NT2/D1 (cell line): ENCODE measurements at regions not wholly inside any gene's neighbourhood (a gene's known extent, or its start where the extent isn't known, plus 50 kb on each side); places are given as distances from the start of the nearest gene placed in this dataset.
"Not testable (repeated sequence)": the region's sequence is repeated elsewhere in the genome, so short reads cannot be mapped to it uniquely, and the experiment has no call there.

Experiments used
- DNase-seq: peaks from one replicate; pipeline ENCODE4 v3.0.0-alpha.2; 2011; ENCODE audit warnings: low read depth, low spot score
- H3K27me3 ChIP-seq: 2 replicates; pipeline ENCODE4 v1.6.0; 2011; ENCODE audit warnings: mild to moderate bottlenecking; ENCODE audit not compliant: insufficient read length, insufficient read depth
- H3K36me3 ChIP-seq: 2 replicates; pipeline ENCODE4 v1.6.1; 2011; ENCODE audit warnings: mild to moderate bottlenecking, low read length, mixed read lengths; ENCODE audit not compliant: insufficient read depth, insufficient read length
- H3K4me1 ChIP-seq: 2 replicates; pipeline ENCODE4 v1.5.1; 2011; ENCODE audit not compliant: insufficient read depth, insufficient read length
- H3K4me3 ChIP-seq: 2 replicates; pipeline ENCODE4 v1.5.1; 2011; ENCODE audit warnings: low read depth; ENCODE audit not compliant: insufficient read length
- H3K9ac ChIP-seq: 2 replicates; pipeline ENCODE4 v1.6.0; 2011; ENCODE audit warnings: low read depth; ENCODE audit not compliant: insufficient read length
- H3K9me3 ChIP-seq: 2 replicates; pipeline ENCODE4 v1.5.1; 2011; ENCODE audit warnings: mild to moderate bottlenecking, low read length; ENCODE audit not compliant: insufficient read depth
- SUZ12 ChIP-seq: IDR thresholded peaks from 2 replicates; pipeline ENCODE4 v1.6.1; 2011; ENCODE audit not compliant: insufficient read length, insufficient read depth; ENCODE audit errors: extremely low read depth
- YY1 ChIP-seq: IDR thresholded peaks from 2 replicates; pipeline ENCODE4 v1.6.1; 2011; ENCODE audit not compliant: insufficient read length, insufficient read depth
- ZNF274 ChIP-seq: IDR thresholded peaks from 2 replicates; pipeline ENCODE4 v1.6.1; 2011; ENCODE audit warnings: mild to moderate bottlenecking, low read depth, low read length

GRCh38 chr1:208737161-208737560, 493.0 kb upstream of the PLXNA2 start:
- Histone ChIP-seq H3K36me3 (no peaks in the 10 kb centered on the region), H3K9ac (no peak overlapping the region), H3K4me1 (no peaks in the 10 kb centered on the region), H3K4me3 (no peak overlapping the region), H3K9me3 (no peaks in the 10 kb centered on the region), H3K27me3 (no peaks in the 10 kb centered on the region)
- TF ChIP-seq SUZ12 (no peak), ZNF274 (no peak), YY1 (no peak)
- DNase-seq: no peak

GRCh38 chr1:208737922-208738321, 493.7 kb upstream of the PLXNA2 start:
- DNase-seq: no peak
- Histone ChIP-seq H3K27me3 (no peaks in the 10 kb centered on the region), H3K9me3 (no peaks in the 10 kb centered on the region), H3K36me3 (no peaks in the 10 kb centered on the region), H3K4me1 (no peaks in the 10 kb centered on the region), H3K9ac (no peak overlapping the region), H3K4me3 (no peak overlapping the region)
- TF ChIP-seq YY1 (no peak), SUZ12 (no peak), ZNF274 (no peak)

GRCh38 chr1:208739636-208740035, 495.5 kb upstream of the PLXNA2 start:
- not testable (repeated sequence) for H3K36me3 ChIP-seq, DNase-seq, H3K4me3 ChIP-seq, H3K27me3 ChIP-seq, H3K4me1 ChIP-seq, H3K9me3 ChIP-seq, H3K9ac ChIP-seq

GRCh38 chr1:208741296-208741695, 497.1 kb upstream of the PLXNA2 start:
- no peaks in the 10 kb centered on the region for H3K9me3 ChIP-seq
- TF ChIP-seq SUZ12: no peak
- no peak for TF ChIP-seq ZNF274
- no peak for TF ChIP-seq YY1
- H3K36me3 ChIP-seq: no peaks in the 10 kb centered on the region
- H3K4me3 ChIP-seq: no peak overlapping the region
- H3K9ac ChIP-seq: no peak overlapping the region
- no peaks in the 10 kb centered on the region for H3K4me1 ChIP-seq
- no peak for DNase-seq
- no peaks in the 10 kb centered on the region for H3K27me3 ChIP-seq

GRCh38 chr1:208743361-208743760, 499.2 kb upstream of the PLXNA2 start:
- Histone ChIP-seq H3K9ac (no peak overlapping the region), H3K36me3 (no peaks in the 10 kb centered on the region), H3K4me3 (no peak overlapping the region), H3K27me3 (no peaks in the 10 kb centered on the region), H3K9me3 (no peaks in the 10 kb centered on the region), H3K4me1 (no peaks in the 10 kb centered on the region)
- no peak for DNase-seq
- TF ChIP-seq ZNF274 (no peak), SUZ12 (no peak), YY1 (no peak)

GRCh38 chr1:208747979-208748378, 503.8 kb upstream of the PLXNA2 start:
- TF ChIP-seq SUZ12 (no peak), ZNF274 (no peak), YY1 (no peak)
- H3K27me3 ChIP-seq: no peaks in the 10 kb centered on the region
- no peaks in the 10 kb centered on the region for H3K4me1 ChIP-seq
- no peaks in the 10 kb centered on the region for H3K9me3 ChIP-seq
- H3K9ac ChIP-seq: no peak overlapping the region
- no peaks in the 10 kb centered on the region for H3K36me3 ChIP-seq
- no peak for DNase-seq
- no peak overlapping the region for H3K4me3 ChIP-seq

GRCh38 chr1:208748387-208749165, 504.4 kb upstream of the PLXNA2 start:
- H3K9me3 ChIP-seq: no peaks in the 10 kb centered on the region
- no peak for DNase-seq
- no peak overlapping the region for H3K4me3 ChIP-seq
- H3K9ac ChIP-seq: no peak overlapping the region
- no peak for TF ChIP-seq YY1
- no peak for TF ChIP-seq ZNF274
- TF ChIP-seq SUZ12: no peak
- H3K4me1 ChIP-seq: no peaks in the 10 kb centered on the region
- no peaks in the 10 kb centered on the region for H3K36me3 ChIP-seq
- no peaks in the 10 kb centered on the region for H3K27me3 ChIP-seq
